ENCODE measurements at regions not wholly inside any gene's neighbourhood (a gene's known extent, or its start where the extent isn't known, plus 50 kb on each side); places are given as distances from the start of the nearest gene placed in this dataset.

DNA sequence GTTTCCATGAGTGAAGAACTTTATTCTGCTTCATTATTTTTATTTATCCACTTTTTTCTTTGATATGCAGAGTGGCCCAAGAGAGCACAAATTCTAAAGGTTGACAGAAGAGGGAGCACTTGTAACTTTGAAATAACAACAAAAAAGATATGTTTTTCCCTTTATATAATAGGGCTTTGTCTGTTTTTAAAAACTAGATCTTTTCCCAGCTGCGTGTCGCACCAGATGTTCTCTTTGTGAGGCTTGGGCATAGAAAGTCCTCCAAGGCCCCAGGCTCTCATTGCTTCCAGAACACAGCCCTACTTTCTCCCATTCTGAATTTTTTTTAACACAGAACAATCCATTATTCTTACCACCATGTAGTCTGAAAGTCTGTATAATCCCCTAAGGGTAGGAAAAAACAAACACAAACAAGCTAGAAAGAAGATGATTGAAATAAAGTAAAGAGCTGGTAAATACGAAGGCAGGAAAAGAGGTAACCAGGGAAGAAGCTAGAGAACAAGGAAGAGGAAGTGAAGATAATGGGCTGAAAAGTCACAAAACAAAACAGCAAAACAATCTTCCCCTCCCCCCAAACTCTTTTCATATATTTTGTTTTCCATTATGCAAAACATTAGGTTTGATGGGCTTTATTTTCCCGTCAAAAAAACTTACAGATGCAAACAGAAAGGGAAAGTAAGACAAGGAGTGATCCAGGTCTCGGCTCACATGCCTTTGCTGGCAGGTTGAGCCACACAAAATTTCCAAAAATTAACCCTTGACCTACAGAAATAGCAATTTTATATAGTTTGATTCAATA lies 160.4 kb downstream of the ABCA8 start:
- TF ChIP-seq, protein P1, sequence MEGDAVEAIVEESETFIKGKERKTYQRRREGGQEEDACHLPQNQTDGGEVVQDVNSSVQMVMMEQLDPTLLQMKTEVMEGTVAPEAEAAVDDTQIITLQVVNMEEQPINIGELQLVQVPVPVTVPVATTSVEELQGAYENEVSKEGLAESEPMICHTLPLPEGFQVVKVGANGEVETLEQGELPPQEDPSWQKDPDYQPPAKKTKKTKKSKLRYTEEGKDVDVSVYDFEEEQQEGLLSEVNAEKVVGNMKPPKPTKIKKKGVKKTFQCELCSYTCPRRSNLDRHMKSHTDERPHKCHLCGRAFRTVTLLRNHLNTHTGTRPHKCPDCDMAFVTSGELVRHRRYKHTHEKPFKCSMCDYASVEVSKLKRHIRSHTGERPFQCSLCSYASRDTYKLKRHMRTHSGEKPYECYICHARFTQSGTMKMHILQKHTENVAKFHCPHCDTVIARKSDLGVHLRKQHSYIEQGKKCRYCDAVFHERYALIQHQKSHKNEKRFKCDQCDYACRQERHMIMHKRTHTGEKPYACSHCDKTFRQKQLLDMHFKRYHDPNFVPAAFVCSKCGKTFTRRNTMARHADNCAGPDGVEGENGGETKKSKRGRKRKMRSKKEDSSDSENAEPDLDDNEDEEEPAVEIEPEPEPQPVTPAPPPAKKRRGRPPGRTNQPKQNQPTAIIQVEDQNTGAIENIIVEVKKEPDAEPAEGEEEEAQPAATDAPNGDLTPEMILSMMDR (IDR thresholded peaks at IDR 0.05) = 0 out of 2 replicates have a peak, but pooled peaks have one; percentile 5
- TF ChIP-seq ZFX (IDR thresholded peaks at IDR 0.05; ENCODE audit: borderline replicate concordance) = no peak
